ENCODE measurements at regions not wholly inside any gene's neighbourhood (a gene's known extent, or its start where the extent isn't known, plus 50 kb on each side); places are given as distances from the start of the nearest gene placed in this dataset.
"Not testable (repeated sequence)": the region's sequence is repeated elsewhere in the genome, so short reads cannot be mapped to it uniquely, and the experiment has no call there.

GRCh38 chr1:70718086-70718630 is 307.1 kb downstream of the CTH start:
- no peaks in the 10 kb centered on the region for H3K36me3 ChIP-seq
- H3K4me1 ChIP-seq (ENCODE audit: low read depth) = peaks cover 4% of the 10 kb centered on the region
- TF ChIP-seq, protein P1, sequence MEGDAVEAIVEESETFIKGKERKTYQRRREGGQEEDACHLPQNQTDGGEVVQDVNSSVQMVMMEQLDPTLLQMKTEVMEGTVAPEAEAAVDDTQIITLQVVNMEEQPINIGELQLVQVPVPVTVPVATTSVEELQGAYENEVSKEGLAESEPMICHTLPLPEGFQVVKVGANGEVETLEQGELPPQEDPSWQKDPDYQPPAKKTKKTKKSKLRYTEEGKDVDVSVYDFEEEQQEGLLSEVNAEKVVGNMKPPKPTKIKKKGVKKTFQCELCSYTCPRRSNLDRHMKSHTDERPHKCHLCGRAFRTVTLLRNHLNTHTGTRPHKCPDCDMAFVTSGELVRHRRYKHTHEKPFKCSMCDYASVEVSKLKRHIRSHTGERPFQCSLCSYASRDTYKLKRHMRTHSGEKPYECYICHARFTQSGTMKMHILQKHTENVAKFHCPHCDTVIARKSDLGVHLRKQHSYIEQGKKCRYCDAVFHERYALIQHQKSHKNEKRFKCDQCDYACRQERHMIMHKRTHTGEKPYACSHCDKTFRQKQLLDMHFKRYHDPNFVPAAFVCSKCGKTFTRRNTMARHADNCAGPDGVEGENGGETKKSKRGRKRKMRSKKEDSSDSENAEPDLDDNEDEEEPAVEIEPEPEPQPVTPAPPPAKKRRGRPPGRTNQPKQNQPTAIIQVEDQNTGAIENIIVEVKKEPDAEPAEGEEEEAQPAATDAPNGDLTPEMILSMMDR (IDR thresholded peaks at IDR 0.05; ENCODE audit: low read depth, low read length) = no peak
- H3K4me3 ChIP-seq = no peak overlapping the region
- H3K9me3 ChIP-seq (ENCODE audit: low read depth) = no peaks in the 10 kb centered on the region
- H3K27ac ChIP-seq = no peak overlapping the region
- H3K27me3 ChIP-seq = no peaks in the 10 kb centered on the region
- no peak for DNase-seq (ENCODE audit: low read depth in 1 of 2, low spot score in 1 of 2)

DNA sequence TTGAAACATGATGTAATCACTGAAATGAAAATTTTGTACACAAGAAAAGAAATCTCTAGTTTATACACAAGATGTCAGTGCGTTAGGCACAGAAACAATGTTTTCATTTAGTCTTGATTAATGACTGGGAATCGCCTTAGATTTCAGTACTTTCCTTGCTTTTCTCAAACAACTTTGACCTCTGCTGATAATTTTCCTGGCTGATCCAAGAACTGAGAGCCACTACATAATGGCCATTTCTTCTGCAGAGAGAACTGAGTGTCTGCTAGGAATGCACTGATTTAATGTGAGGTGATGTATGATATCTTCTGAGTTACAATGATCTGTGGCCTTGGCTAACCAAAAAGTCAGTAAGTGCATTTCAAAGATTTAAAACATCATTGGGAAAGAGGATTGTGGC is 308.1 kb downstream of the CTH start:
- Histone ChIP-seq H3K4me3 (no peak overlapping the region), H3K27me3 (no peaks in the 10 kb centered on the region), H3K36me3 (no peaks in the 10 kb centered on the region), H3K4me1 (ENCODE audit: low read depth) (peaks cover 4% of the 10 kb centered on the region), H3K27ac (no peak overlapping the region), H3K9me3 (ENCODE audit: low read depth) (no peaks in the 10 kb centered on the region)
- TF ChIP-seq, protein P1 (IDR thresholded peaks at IDR 0.05; ENCODE audit: low read depth, low read length) = no peak
- DNase-seq (ENCODE audit: low read depth in 1 of 2, low spot score in 1 of 2) = no peak

DNA sequence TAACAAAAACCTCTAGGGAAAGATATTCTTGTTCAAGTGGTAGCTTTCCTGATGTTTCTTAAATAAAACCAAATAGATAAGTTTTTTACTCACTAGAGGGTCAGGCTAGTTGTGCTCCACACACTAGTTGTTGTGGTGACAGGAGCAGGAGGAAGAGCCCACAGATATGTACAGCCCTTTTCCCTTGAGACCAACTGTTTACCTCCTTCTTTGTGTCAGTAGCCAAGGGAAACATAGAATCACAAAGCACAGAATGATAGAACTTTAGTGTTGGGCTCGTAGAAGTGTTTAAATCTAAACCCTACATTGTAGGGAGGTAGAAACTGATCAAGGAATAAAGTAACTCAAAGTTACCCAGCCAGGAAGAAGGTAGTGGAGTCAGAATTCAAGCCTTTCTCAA is 309.0 kb downstream of the CTH start:
- Histone ChIP-seq H3K27ac (no peak overlapping the region), H3K27me3 (no peaks in the 10 kb centered on the region)

DNA sequence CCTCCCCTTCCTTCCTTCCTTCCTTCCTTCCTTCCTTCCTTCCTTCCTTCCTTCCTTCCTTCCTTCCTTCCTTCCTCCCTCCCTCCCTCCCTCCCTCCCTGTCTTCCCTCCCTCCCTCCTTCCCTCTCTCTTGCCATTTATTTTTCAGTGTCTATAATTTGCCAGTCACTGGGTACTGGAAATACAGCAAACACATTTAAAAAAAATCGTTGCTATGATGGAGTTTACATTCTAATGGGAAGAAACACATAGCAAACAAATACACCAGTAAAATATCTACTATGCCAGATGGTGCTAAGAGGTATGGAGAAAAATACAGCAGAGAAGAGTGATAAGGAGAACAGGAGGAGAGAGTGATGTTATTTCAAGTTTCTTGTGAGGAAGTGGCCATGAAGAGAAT is 309.5 kb downstream of the CTH start:
- TF ChIP-seq, protein P1 (IDR thresholded peaks at IDR 0.05; ENCODE audit: low read depth, low read length) = no peak
- Histone ChIP-seq H3K4me1 (ENCODE audit: low read depth) (peaks cover 4% of the 10 kb centered on the region), H3K27me3 (no peaks in the 10 kb centered on the region), H3K27ac (no peak overlapping the region), H3K36me3 (no peaks in the 10 kb centered on the region), H3K4me3 (no peak overlapping the region), H3K9me3 (ENCODE audit: low read depth) (no peaks in the 10 kb centered on the region)
- no peak for DNase-seq (ENCODE audit: low read depth in 1 of 2, low spot score in 1 of 2)

More for the DNA sequence above, 309.0 kb downstream of the CTH start:
- TF ChIP-seq, protein P1 (IDR thresholded peaks at IDR 0.05; ENCODE audit: low read depth, low read length) = no peak
- no peaks in the 10 kb centered on the region for H3K36me3 ChIP-seq
- no peaks in the 10 kb centered on the region for H3K9me3 ChIP-seq (ENCODE audit: low read depth)
- no peak overlapping the region for H3K4me3 ChIP-seq
- DNase-seq (ENCODE audit: low read depth in 1 of 2, low spot score in 1 of 2) = no peak
- H3K4me1 ChIP-seq (ENCODE audit: low read depth) = peaks cover 4% of the 10 kb centered on the region

DNA sequence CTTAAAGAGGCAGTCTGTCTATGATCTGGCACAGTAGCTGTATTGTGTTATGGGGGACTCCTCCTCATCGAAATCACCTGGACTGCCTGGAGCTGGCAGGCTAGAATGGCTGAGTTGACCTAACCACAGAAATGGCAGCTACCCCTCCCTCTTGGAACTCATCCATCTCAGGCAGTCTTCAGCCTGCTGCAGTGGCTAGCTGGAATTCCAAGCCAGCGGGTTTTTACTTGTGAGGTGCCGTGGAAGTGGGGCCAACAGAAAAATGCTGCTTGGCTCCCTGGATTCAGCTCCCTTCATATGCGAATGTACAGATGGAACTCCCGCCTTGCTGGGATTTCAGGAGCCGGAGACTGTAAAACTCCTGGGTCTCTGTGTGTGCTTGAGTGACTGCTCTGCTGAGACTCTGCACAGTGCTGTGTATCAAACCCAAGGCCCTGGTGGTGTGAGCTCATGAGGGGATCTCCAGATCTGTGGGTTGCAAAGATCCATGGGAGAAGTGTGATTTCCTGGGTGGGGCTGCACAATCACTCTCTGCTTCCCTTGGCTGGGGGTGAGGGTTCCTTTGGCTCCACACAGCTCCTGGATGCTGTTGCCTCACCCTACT is 316.9 kb downstream of the CTH start:
- Histone ChIP-seq H3K27me3 (no peaks in the 10 kb centered on the region), H3K36me3 (no peaks in the 10 kb centered on the region), H3K4me1 (ENCODE audit: low read depth) (no peaks in the 10 kb centered on the region), H3K9me3 (ENCODE audit: low read depth) (no peaks in the 10 kb centered on the region), H3K4me3 (no peak overlapping the region), H3K27ac (no peak overlapping the region)
- TF ChIP-seq, protein P1 (IDR thresholded peaks at IDR 0.05; ENCODE audit: low read depth, low read length) = no peak
- DNase-seq (ENCODE audit: low read depth in 1 of 2, low spot score in 1 of 2) = no peak

- not testable (repeated sequence) for H3K27me3 ChIP-seq; H3K9me3 ChIP-seq (ENCODE audit: low read depth); H3K4me1 ChIP-seq (ENCODE audit: low read depth); H3K4me3 ChIP-seq; H3K27ac ChIP-seq; H3K36me3 ChIP-seq; DNase-seq (ENCODE audit: low read depth in 1 of 2, low spot score in 1 of 2)
These were observed 311.1 kb downstream of the PTGER3 start for GRCh38 chr1:70736518-70736917.
